ENCODE measurements at regions not wholly inside any gene's neighbourhood (a gene's known extent, or its start where the extent isn't known, plus 50 kb on each side); places are given as distances from the start of the nearest gene placed in this dataset.

DNA sequence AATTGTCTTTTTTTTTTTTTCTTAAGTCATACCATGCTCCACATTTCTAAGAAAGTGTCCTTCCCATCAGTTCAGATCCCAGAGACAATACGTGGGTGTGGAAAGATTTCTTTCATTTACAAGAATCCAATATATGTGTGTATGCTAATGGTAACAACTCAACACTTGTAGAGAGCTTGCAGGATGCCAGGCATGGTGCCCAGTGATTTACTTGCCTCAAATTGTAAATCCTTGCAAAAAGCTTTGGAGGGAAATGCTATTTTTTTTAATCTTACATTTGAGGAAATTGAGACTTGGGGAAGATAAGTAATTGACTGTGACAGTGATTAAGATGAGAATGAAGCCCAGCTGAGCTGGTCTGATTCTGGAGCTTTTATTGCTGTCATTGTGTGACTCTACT is 1264.6 kb upstream of the SEL1L start:
- TF ChIP-seq, protein P1, sequence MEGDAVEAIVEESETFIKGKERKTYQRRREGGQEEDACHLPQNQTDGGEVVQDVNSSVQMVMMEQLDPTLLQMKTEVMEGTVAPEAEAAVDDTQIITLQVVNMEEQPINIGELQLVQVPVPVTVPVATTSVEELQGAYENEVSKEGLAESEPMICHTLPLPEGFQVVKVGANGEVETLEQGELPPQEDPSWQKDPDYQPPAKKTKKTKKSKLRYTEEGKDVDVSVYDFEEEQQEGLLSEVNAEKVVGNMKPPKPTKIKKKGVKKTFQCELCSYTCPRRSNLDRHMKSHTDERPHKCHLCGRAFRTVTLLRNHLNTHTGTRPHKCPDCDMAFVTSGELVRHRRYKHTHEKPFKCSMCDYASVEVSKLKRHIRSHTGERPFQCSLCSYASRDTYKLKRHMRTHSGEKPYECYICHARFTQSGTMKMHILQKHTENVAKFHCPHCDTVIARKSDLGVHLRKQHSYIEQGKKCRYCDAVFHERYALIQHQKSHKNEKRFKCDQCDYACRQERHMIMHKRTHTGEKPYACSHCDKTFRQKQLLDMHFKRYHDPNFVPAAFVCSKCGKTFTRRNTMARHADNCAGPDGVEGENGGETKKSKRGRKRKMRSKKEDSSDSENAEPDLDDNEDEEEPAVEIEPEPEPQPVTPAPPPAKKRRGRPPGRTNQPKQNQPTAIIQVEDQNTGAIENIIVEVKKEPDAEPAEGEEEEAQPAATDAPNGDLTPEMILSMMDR (IDR thresholded peaks at IDR 0.05) = no peak
- TF ChIP-seq POLR2AphosphoS5 (IDR thresholded peaks at IDR 0.05; ENCODE audit: low read depth, low read length) (no peak), SIN3A (IDR thresholded peaks at IDR 0.05; ENCODE audit: borderline replicate concordance, insufficient read depth, low read depth, low read length) (no peak), TCF7L2 (IDR thresholded peaks at IDR 0.05; ENCODE audit: low read depth, low read length) (no peak)
- TF ChIP-seq, protein P2, sequence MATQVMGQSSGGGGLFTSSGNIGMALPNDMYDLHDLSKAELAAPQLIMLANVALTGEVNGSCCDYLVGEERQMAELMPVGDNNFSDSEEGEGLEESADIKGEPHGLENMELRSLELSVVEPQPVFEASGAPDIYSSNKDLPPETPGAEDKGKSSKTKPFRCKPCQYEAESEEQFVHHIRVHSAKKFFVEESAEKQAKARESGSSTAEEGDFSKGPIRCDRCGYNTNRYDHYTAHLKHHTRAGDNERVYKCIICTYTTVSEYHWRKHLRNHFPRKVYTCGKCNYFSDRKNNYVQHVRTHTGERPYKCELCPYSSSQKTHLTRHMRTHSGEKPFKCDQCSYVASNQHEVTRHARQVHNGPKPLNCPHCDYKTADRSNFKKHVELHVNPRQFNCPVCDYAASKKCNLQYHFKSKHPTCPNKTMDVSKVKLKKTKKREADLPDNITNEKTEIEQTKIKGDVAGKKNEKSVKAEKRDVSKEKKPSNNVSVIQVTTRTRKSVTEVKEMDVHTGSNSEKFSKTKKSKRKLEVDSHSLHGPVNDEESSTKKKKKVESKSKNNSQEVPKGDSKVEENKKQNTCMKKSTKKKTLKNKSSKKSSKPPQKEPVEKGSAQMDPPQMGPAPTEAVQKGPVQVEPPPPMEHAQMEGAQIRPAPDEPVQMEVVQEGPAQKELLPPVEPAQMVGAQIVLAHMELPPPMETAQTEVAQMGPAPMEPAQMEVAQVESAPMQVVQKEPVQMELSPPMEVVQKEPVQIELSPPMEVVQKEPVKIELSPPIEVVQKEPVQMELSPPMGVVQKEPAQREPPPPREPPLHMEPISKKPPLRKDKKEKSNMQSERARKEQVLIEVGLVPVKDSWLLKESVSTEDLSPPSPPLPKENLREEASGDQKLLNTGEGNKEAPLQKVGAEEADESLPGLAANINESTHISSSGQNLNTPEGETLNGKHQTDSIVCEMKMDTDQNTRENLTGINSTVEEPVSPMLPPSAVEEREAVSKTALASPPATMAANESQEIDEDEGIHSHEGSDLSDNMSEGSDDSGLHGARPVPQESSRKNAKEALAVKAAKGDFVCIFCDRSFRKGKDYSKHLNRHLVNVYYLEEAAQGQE (IDR thresholded peaks at IDR 0.05; ENCODE audit: insufficient read depth in 1 of 2, low read depth in 2 of 2, low read length in 1 of 2) = no peak
